HFFc6 (cell line): ENCODE measurements at regions not wholly inside any gene's neighbourhood (a gene's known extent, or its start where the extent isn't known, plus 50 kb on each side); places are given as distances from the start of the nearest gene placed in this dataset.

Source experiments
- DNase-seq: peaks from one replicate; pipeline ENCODE4 v3.0.0-alpha.2; 2018
- H3K27ac Mint-ChIP-seq: 2 replicates; pipeline ENCODE4 v1.8.0; 2020; ENCODE audit warnings: mild to moderate bottlenecking, mixed read lengths
- H3K27me3 Mint-ChIP-seq: 2 replicates; pipeline ENCODE4 v1.8.0; 2021; ENCODE audit warnings: mild to moderate bottlenecking, moderate library complexity, mixed read lengths; ENCODE audit not compliant: insufficient read depth
- H3K36me3 Mint-ChIP-seq: 2 replicates; pipeline ENCODE4 v1.8.0; 2021; ENCODE audit warnings: low read depth, mixed read lengths
- H3K4me1 Mint-ChIP-seq: 2 replicates; pipeline ENCODE4 v1.8.0; 2020; ENCODE audit warnings: low read depth, mixed read lengths
- H3K4me3 Mint-ChIP-seq: 2 replicates; pipeline ENCODE4 v1.8.0; 2020; ENCODE audit warnings: mild to moderate bottlenecking, moderate library complexity, mixed read lengths
- H3K9me3 Mint-ChIP-seq: 2 replicates; pipeline ENCODE4 v1.8.0; 2020; ENCODE audit warnings: mild to moderate bottlenecking, mixed read lengths
- TF ChIP-seq, protein P1 (sequence below): fragments of 200-600 bp; sonication (generic); IDR thresholded peaks from 2 replicates; pipeline ENCODE4 v1.5.0; 2021; ENCODE audit warnings: antibody characterized with exemption, mild to moderate bottlenecking

DNA sequence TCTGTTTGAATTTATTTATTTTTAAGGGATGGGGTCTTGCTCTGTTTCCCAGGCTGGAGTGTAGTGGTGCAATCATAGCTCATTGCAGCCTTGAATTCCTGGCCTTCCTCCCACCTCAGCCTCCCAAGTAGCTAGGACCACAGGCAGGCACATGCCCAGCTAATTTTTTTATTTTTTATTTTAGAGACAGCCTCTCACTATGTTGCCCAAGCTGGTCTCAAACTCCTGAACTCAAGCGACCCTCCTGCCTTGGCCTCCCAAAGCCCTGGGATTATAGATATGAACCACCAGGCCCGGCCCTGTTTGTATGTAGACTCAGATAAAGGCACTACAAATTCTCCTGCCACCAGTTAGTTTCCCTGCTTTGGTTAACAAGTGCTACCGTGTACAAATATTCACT lies 142.9 kb upstream of the SOX4 start:
- no peak for DNase-seq
- Mint-ChIP-seq H3K27ac (no peak overlapping the region), H3K9me3 (no peaks in the 10 kb centered on the region), H3K36me3 (no peaks in the 10 kb centered on the region), H3K27me3 (no peaks in the 10 kb centered on the region; the same call in none of the 2 replicates), H3K4me3 (no peak overlapping the region), H3K4me1 (no peaks in the 10 kb centered on the region)
- TF ChIP-seq, protein P1, sequence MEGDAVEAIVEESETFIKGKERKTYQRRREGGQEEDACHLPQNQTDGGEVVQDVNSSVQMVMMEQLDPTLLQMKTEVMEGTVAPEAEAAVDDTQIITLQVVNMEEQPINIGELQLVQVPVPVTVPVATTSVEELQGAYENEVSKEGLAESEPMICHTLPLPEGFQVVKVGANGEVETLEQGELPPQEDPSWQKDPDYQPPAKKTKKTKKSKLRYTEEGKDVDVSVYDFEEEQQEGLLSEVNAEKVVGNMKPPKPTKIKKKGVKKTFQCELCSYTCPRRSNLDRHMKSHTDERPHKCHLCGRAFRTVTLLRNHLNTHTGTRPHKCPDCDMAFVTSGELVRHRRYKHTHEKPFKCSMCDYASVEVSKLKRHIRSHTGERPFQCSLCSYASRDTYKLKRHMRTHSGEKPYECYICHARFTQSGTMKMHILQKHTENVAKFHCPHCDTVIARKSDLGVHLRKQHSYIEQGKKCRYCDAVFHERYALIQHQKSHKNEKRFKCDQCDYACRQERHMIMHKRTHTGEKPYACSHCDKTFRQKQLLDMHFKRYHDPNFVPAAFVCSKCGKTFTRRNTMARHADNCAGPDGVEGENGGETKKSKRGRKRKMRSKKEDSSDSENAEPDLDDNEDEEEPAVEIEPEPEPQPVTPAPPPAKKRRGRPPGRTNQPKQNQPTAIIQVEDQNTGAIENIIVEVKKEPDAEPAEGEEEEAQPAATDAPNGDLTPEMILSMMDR: no peak

DNA sequence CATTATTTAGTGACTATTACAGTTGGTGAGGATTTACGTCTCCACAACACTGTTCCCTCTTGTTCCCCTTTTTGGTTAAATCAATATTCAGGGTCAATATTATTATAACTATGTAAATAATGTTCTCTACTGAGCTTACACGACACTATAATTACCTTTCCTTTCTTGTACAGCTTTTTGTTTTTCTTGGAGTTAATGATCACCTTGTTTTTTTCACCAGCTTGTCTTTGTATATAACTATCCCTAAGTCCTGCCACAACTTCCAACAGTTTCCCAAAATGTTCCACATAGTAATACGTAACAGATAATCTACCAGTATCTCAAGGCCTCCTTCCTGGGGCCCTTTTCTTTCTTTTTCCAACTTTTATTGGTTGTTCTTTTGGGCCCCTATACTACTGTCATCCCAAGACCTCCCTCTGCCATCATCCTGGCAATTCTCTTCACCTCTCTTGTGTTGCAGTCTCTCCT lies 142.0 kb upstream of the SOX4 start:
- H3K4me1 Mint-ChIP-seq: no peaks in the 10 kb centered on the region
- H3K36me3 Mint-ChIP-seq: no peaks in the 10 kb centered on the region
- no peak overlapping the region for H3K27ac Mint-ChIP-seq
- no peak overlapping the region for H3K4me3 Mint-ChIP-seq
- no peak for DNase-seq
- H3K27me3 Mint-ChIP-seq: no peaks in the 10 kb centered on the region; the same call in none of the 2 replicates
- H3K9me3 Mint-ChIP-seq: no peaks in the 10 kb centered on the region
- TF ChIP-seq, protein P1: no peak

DNA sequence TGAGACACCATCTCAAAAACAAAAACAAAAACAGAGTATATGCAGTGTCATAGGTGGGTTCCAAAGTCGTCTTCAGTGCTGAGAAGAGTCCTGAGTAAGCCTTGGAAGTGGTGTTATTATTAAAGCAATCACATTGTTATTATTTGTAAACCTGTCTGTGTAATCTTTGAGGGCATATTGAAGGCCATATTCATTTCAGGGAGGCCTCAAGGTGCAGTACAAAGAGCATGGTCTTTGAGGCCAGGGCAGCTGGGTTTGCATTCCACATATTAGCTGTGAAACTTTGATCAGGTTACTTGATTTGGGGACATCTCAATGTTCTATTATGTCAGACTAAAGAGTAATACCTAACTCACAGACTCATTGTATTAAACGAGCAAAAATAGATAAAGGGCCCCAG lies 139.3 kb upstream of the SOX4 start:
- no peaks in the 10 kb centered on the region; the same call in 1 of the 2 replicates for H3K27me3 Mint-ChIP-seq
- no peak for DNase-seq
- H3K4me3 Mint-ChIP-seq: no peak overlapping the region
- H3K4me1 Mint-ChIP-seq: no peaks in the 10 kb centered on the region
- H3K27ac Mint-ChIP-seq: no peak overlapping the region
- TF ChIP-seq, protein P1: no peak
- H3K9me3 Mint-ChIP-seq: no peaks in the 10 kb centered on the region
- no peaks in the 10 kb centered on the region for H3K36me3 Mint-ChIP-seq

DNA sequence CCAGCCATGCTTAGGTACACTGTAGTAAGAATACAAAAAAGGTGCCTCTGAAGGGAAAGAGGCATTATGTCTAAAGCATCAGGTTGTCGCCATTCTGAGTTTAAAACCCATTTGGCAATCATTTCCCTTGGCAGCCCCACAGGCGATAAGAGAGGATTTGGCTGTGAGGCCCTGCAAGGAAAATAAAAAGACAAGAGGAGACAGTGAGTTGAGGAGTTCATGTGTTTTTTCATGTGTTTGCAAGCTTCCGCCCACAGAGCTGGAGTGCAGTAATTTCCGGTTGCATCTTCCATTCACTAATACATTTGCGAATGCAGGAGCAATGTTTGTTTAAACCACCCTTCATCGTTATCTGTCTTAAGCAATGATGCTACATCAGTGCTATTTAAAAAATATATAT lies 138.5 kb upstream of the SOX4 start:
- no peak overlapping the region for H3K27ac Mint-ChIP-seq
- TF ChIP-seq, protein P1: no peak
- H3K36me3 Mint-ChIP-seq: no peaks in the 10 kb centered on the region
- DNase-seq: no peak
- no peaks in the 10 kb centered on the region; the same call in 1 of the 2 replicates for H3K27me3 Mint-ChIP-seq
- no peaks in the 10 kb centered on the region for H3K9me3 Mint-ChIP-seq
- H3K4me1 Mint-ChIP-seq: no peaks in the 10 kb centered on the region
- H3K4me3 Mint-ChIP-seq: no peak overlapping the region

DNA sequence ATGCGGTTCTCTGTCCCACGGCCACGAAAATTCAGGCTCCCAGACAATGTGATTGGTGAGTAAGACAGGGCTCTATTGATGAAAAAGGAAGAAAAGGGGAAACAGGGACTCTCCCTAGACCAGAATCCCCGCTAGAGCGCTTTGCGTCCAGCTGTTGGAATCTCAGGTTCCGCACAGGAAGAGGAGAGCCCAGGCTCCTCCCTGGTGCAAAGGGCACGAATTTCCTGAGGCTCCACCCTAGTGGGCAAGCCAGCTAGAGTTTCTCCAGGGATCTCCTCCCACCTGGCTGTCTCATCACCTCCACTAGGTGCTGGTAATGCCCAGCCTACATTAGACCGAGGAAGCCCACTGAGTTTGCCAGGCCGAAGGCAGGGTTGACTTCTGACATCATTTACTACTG lies 135.9 kb upstream of the SOX4 start:
- H3K4me3 Mint-ChIP-seq: no peak overlapping the region
- H3K27me3 Mint-ChIP-seq: peaks cover 1% of the 10 kb centered on the region; the same call in 1 of the 2 replicates
- no peak overlapping the region for H3K27ac Mint-ChIP-seq
- DNase-seq: no peak
- TF ChIP-seq, protein P1: no peak
- H3K4me1 Mint-ChIP-seq: no peaks in the 10 kb centered on the region
- H3K36me3 Mint-ChIP-seq: no peaks in the 10 kb centered on the region
- H3K9me3 Mint-ChIP-seq: no peaks in the 10 kb centered on the region

DNA sequence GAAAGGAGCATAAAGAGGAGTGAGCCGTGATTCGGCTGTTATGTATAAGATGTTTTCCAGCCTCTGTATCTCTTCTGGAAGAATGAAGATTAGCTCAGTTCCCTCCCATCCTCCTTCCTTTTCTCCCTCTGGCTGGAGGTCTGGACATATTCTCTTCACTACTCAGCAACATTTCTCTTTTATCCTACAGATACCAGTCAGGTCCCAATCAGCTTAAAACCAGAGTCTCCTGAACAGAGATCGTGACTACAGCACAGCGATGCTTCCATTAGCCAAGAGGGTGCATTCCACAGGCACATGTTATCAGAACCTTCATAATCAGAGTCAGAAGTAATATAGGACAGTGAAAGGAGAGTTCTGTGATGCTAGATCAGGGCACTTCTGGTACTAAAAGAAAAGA lies 133.9 kb upstream of the SOX4 start:
- H3K4me3 Mint-ChIP-seq: no peak overlapping the region
- TF ChIP-seq, protein P1: no peak
- peaks cover 1% of the 10 kb centered on the region; the same call in 1 of the 2 replicates for H3K27me3 Mint-ChIP-seq
- no peak overlapping the region for H3K27ac Mint-ChIP-seq
- no peak for DNase-seq
- H3K4me1 Mint-ChIP-seq: no peaks in the 10 kb centered on the region
- no peaks in the 10 kb centered on the region for H3K36me3 Mint-ChIP-seq
- no peaks in the 10 kb centered on the region for H3K9me3 Mint-ChIP-seq
